Vagina (tissue), 2 donors: ENCODE measurements at regions not wholly inside any gene's neighbourhood (a gene's known extent, or its start where the extent isn't known, plus 50 kb on each side); places are given as distances from the start of the nearest gene placed in this dataset.

Experiments used
- DNase-seq, 2 donors: peaks; one replicate each; pipeline ENCODE4 v3.0.0-alpha.2; 2017; ENCODE audit errors: extremely low spot score in 2 of 2
- H3K27ac ChIP-seq: fragments of 200-600 bp; sonication (generic); one replicate; pipeline ENCODE4 v1.5.1; 2019
- H3K27me3 ChIP-seq: fragments of 200-600 bp; sonication (generic); one replicate; pipeline ENCODE4 v1.5.1; 2019
- H3K36me3 ChIP-seq, 2 donors: fragments of 200-600 bp; sonication (generic); one replicate each; pipeline ENCODE4 v1.5.1; 2017 to 2019
- H3K4me1 ChIP-seq: fragments of 200-600 bp; sonication (generic); one replicate; pipeline ENCODE4 v1.5.1; 2019
- H3K4me3 ChIP-seq, 2 donors: fragments of 200-600 bp; sonication (generic); 1 replicate in 1 of 2; 2 replicates in 1 of 2; pipeline ENCODE4 v1.5.1; 2016 to 2019
- H3K9me3 ChIP-seq: fragments of 200-600 bp; sonication (generic); one replicate; pipeline ENCODE4 v1.5.1; 2019
- CTCF ChIP-seq, 3 experiments: fragments of 450-650 bp in 2 of 3; fragments of 200-600 bp in 1 of 3; sonication (generic) in 1 of 3; IDR thresholded peaks; one replicate each; pipeline ENCODE4 v1.5.1; 2017 to 2019; ENCODE audit warnings: antibody characterized with exemption in 3 of 3, mild to moderate bottlenecking in 2 of 3, moderate library complexity in 2 of 3
- POLR2A ChIP-seq, 2 donors: fragments of 450-650 bp; IDR thresholded peaks; one replicate each; pipeline ENCODE4 v1.6.1; 2017; ENCODE audit warnings: antibody characterized with exemption in 2 of 2, mild to moderate bottlenecking in 2 of 2, moderate library complexity in 2 of 2
- POLR2AphosphoS5 ChIP-seq, 2 donors: sonication (generic); formaldehyde crosslinking; IDR thresholded peaks; one replicate each; pipeline ENCODE4 v1.9.0; 2017; ENCODE audit warnings: antibody characterized with exemption in 2 of 2, mild to moderate bottlenecking in 2 of 2, low read depth in 1 of 2; ENCODE audit not compliant: insufficient read depth in 1 of 2
- intact Hi-C: fragments of 100-400 bp; cut with DNase I; formaldehyde crosslinking; loops from one replicate; pipeline ENCODE4 v1.15.1; 2023

GRCh38 chr9:115262477-115262876 lies 144.5 kb upstream of the TNC start:
- no peaks in the 10 kb centered on the region for H3K27me3 ChIP-seq
- no peak overlapping the region for H3K27ac ChIP-seq
- intact Hi-C loops = no loop called here
- H3K9me3 ChIP-seq = no peaks in the 10 kb centered on the region
- H3K4me3 ChIP-seq = no peak overlapping the region
- TF ChIP-seq POLR2A (IDR thresholded peaks at IDR 0.05) = no peak
- no peak for TF ChIP-seq CTCF (IDR thresholded peaks at IDR 0.05)
- TF ChIP-seq POLR2AphosphoS5 (IDR thresholded peaks at IDR 0.05; ENCODE audit: insufficient read depth in 1 of 2, low read depth in 1 of 2) = no peak
- DNase-seq = no peak
- H3K4me1 ChIP-seq = no peaks in the 10 kb centered on the region
- no peaks in the 10 kb centered on the region for H3K36me3 ChIP-seq

- intact Hi-C loops = no loop called here
- no peak for DNase-seq
- H3K9me3 ChIP-seq = no peaks in the 10 kb centered on the region
- no peaks in the 10 kb centered on the region for H3K4me1 ChIP-seq
- H3K36me3 ChIP-seq = no peaks in the 10 kb centered on the region
- no peak for TF ChIP-seq CTCF (IDR thresholded peaks at IDR 0.05)
- TF ChIP-seq POLR2AphosphoS5 (IDR thresholded peaks at IDR 0.05; ENCODE audit: insufficient read depth in 1 of 2, low read depth in 1 of 2) = no peak
- TF ChIP-seq POLR2A (IDR thresholded peaks at IDR 0.05) = no peak
- no peak overlapping the region for H3K27ac ChIP-seq
- H3K4me3 ChIP-seq = no peak overlapping the region
- H3K27me3 ChIP-seq = no peaks in the 10 kb centered on the region
Measured at GRCh38 chr9:115262952-115263351, 145.0 kb upstream of the TNC start.

GRCh38 chr9:115263371-115264075 lies 145.6 kb upstream of the TNC start:
- Histone ChIP-seq H3K4me3 (no peak overlapping the region), H3K27me3 (no peaks in the 10 kb centered on the region), H3K9me3 (no peaks in the 10 kb centered on the region), H3K27ac (no peak overlapping the region), H3K36me3 (no peaks in the 10 kb centered on the region), H3K4me1 (no peaks in the 10 kb centered on the region)
- TF ChIP-seq POLR2AphosphoS5 (IDR thresholded peaks at IDR 0.05; ENCODE audit: insufficient read depth in 1 of 2, low read depth in 1 of 2) (no peak), CTCF (IDR thresholded peaks at IDR 0.05) (no peak), POLR2A (IDR thresholded peaks at IDR 0.05) (no peak)
- intact Hi-C loops = no loop called here
- no peak for DNase-seq

GRCh38 chr9:115264313-115264712 lies 146.4 kb upstream of the TNC start:
- no peaks in the 10 kb centered on the region for H3K36me3 ChIP-seq
- H3K27me3 ChIP-seq = no peaks in the 10 kb centered on the region
- no peaks in the 10 kb centered on the region for H3K4me1 ChIP-seq
- DNase-seq = no peak
- intact Hi-C loops = no loop called here
- no peak for TF ChIP-seq CTCF (IDR thresholded peaks at IDR 0.05)
- no peak for TF ChIP-seq POLR2A (IDR thresholded peaks at IDR 0.05)
- TF ChIP-seq POLR2AphosphoS5 (IDR thresholded peaks at IDR 0.05; ENCODE audit: insufficient read depth in 1 of 2, low read depth in 1 of 2) = no peak
- no peak overlapping the region for H3K27ac ChIP-seq
- H3K4me3 ChIP-seq = no peak overlapping the region
- no peaks in the 10 kb centered on the region for H3K9me3 ChIP-seq

- TF ChIP-seq CTCF (IDR thresholded peaks at IDR 0.05) (no peak), POLR2A (IDR thresholded peaks at IDR 0.05) (no peak), POLR2AphosphoS5 (IDR thresholded peaks at IDR 0.05; ENCODE audit: insufficient read depth in 1 of 2, low read depth in 1 of 2) (no peak)
- Histone ChIP-seq H3K9me3 (no peaks in the 10 kb centered on the region), H3K27ac (no peak overlapping the region), H3K4me3 (no peak overlapping the region), H3K36me3 (no peaks in the 10 kb centered on the region), H3K27me3 (no peaks in the 10 kb centered on the region), H3K4me1 (no peaks in the 10 kb centered on the region)
- DNase-seq = no peak
- intact Hi-C loops = no loop called here
Measured at GRCh38 chr9:115267790-115268189, 149.8 kb upstream of the TNC start.
